Activated naive CD4-positive, alpha-beta T cell treated with anti-CD3 and anti-CD28 coated beads, Interleukin-2, amount 50 U/mL, for 24 hours (primary cell): ENCODE measurements at regions not wholly inside any gene's neighbourhood (a gene's known extent, or its start where the extent isn't known, plus 50 kb on each side); places are given as distances from the start of the nearest gene placed in this dataset.

Experiments used
- H3K27ac Mint-ChIP-seq: one replicate; pipeline ENCODE4 v1.8.0; 2021; ENCODE audit warnings: mild to moderate bottlenecking, mixed read lengths
- H3K27me3 Mint-ChIP-seq: one replicate; pipeline ENCODE4 v1.8.0; 2021; ENCODE audit warnings: mixed read lengths
- H3K36me3 Mint-ChIP-seq: one replicate; pipeline ENCODE4 v1.8.0; 2021; ENCODE audit warnings: mixed read lengths
- H3K4me1 Mint-ChIP-seq: one replicate; pipeline ENCODE4 v1.8.0; 2021; ENCODE audit warnings: mixed read lengths
- H3K4me3 Mint-ChIP-seq: one replicate; pipeline ENCODE4 v1.8.0; 2021; ENCODE audit warnings: mild to moderate bottlenecking, mixed read lengths
- H3K9me3 Mint-ChIP-seq: one replicate; pipeline ENCODE4 v1.8.0; 2021; ENCODE audit warnings: mixed read lengths

GRCh38 chr10:10519674-10520073 lies 498.0 kb upstream of the CELF2 start:
- no peaks in the 10 kb centered on the region for H3K9me3 Mint-ChIP-seq
- no peaks in the 10 kb centered on the region for H3K36me3 Mint-ChIP-seq
- no peak overlapping the region for H3K4me3 Mint-ChIP-seq
- H3K27ac Mint-ChIP-seq: no peak overlapping the region
- peaks cover 6% of the 10 kb centered on the region for H3K27me3 Mint-ChIP-seq
- H3K4me1 Mint-ChIP-seq: no peaks in the 10 kb centered on the region

GRCh38 chr10:10520491-10521385 lies 496.9 kb upstream of the CELF2 start:
- H3K9me3 Mint-ChIP-seq: no peaks in the 10 kb centered on the region
- H3K4me3 Mint-ChIP-seq: no peak overlapping the region
- peaks cover 6% of the 10 kb centered on the region for H3K27me3 Mint-ChIP-seq
- no peak overlapping the region for H3K27ac Mint-ChIP-seq
- no peaks in the 10 kb centered on the region for H3K36me3 Mint-ChIP-seq
- no peaks in the 10 kb centered on the region for H3K4me1 Mint-ChIP-seq

- H3K27me3 Mint-ChIP-seq: peaks cover 2% of the 10 kb centered on the region
- H3K4me3 Mint-ChIP-seq: no peak overlapping the region
- H3K9me3 Mint-ChIP-seq: no peaks in the 10 kb centered on the region
- no peaks in the 10 kb centered on the region for H3K36me3 Mint-ChIP-seq
- no peak overlapping the region for H3K27ac Mint-ChIP-seq
- H3K4me1 Mint-ChIP-seq: no peaks in the 10 kb centered on the region
Observed at GRCh38 chr10:10526846-10527245, 490.8 kb upstream of the CELF2 start.

- Mint-ChIP-seq H3K27me3 (peaks cover 4% of the 10 kb centered on the region), H3K4me3 (no peak overlapping the region), H3K36me3 (no peaks in the 10 kb centered on the region), H3K9me3 (no peaks in the 10 kb centered on the region), H3K27ac (no peak overlapping the region), H3K4me1 (no peaks in the 10 kb centered on the region)
Observed at GRCh38 chr10:10527861-10528562, 489.7 kb upstream of the CELF2 start.

- H3K9me3 Mint-ChIP-seq: no peaks in the 10 kb centered on the region
- H3K36me3 Mint-ChIP-seq: no peaks in the 10 kb centered on the region
- H3K27ac Mint-ChIP-seq: no peak overlapping the region
- peaks cover 5% of the 10 kb centered on the region for H3K27me3 Mint-ChIP-seq
- no peaks in the 10 kb centered on the region for H3K4me1 Mint-ChIP-seq
- no peak overlapping the region for H3K4me3 Mint-ChIP-seq
Observed at GRCh38 chr10:10528563-10528910, 489.1 kb upstream of the CELF2 start.

- Mint-ChIP-seq H3K4me3 (no peak overlapping the region), H3K27ac (no peak overlapping the region), H3K9me3 (no peaks in the 10 kb centered on the region), H3K27me3 (peaks cover 9% of the 10 kb centered on the region), H3K36me3 (no peaks in the 10 kb centered on the region), H3K4me1 (no peaks in the 10 kb centered on the region)
Observed at GRCh38 chr10:10530313-10530712, 487.4 kb upstream of the CELF2 start.

GRCh38 chr10:10532236-10532635 lies 485.4 kb upstream of the CELF2 start:
- H3K36me3 Mint-ChIP-seq: no peaks in the 10 kb centered on the region
- H3K27me3 Mint-ChIP-seq: peaks cover 11% of the 10 kb centered on the region
- no peaks in the 10 kb centered on the region for H3K9me3 Mint-ChIP-seq
- H3K27ac Mint-ChIP-seq: no peak overlapping the region
- H3K4me1 Mint-ChIP-seq: no peaks in the 10 kb centered on the region
- H3K4me3 Mint-ChIP-seq: no peak overlapping the region

GRCh38 chr10:10532826-10533225 lies 484.8 kb upstream of the CELF2 start:
- no peaks in the 10 kb centered on the region for H3K36me3 Mint-ChIP-seq
- no peak overlapping the region for H3K4me3 Mint-ChIP-seq
- H3K9me3 Mint-ChIP-seq: no peaks in the 10 kb centered on the region
- peaks cover 12% of the 10 kb centered on the region for H3K27me3 Mint-ChIP-seq
- H3K4me1 Mint-ChIP-seq: no peaks in the 10 kb centered on the region
- H3K27ac Mint-ChIP-seq: no peak overlapping the region

- H3K27ac Mint-ChIP-seq: no peak overlapping the region
- H3K9me3 Mint-ChIP-seq: no peaks in the 10 kb centered on the region
- no peaks in the 10 kb centered on the region for H3K4me1 Mint-ChIP-seq
- H3K27me3 Mint-ChIP-seq: peaks cover 12% of the 10 kb centered on the region
- no peaks in the 10 kb centered on the region for H3K36me3 Mint-ChIP-seq
- H3K4me3 Mint-ChIP-seq: no peak overlapping the region
Observed at GRCh38 chr10:10533437-10533836, 484.2 kb upstream of the CELF2 start.

- no peaks in the 10 kb centered on the region for H3K9me3 Mint-ChIP-seq
- H3K27me3 Mint-ChIP-seq: peaks cover 14% of the 10 kb centered on the region
- H3K27ac Mint-ChIP-seq: no peak overlapping the region
- H3K4me3 Mint-ChIP-seq: no peak overlapping the region
- no peaks in the 10 kb centered on the region for H3K36me3 Mint-ChIP-seq
- no peaks in the 10 kb centered on the region for H3K4me1 Mint-ChIP-seq
Observed at GRCh38 chr10:10538326-10538725, 479.3 kb upstream of the CELF2 start.

GRCh38 chr10:10540398-10540797 lies 477.3 kb upstream of the CELF2 start:
- H3K27me3 Mint-ChIP-seq: peaks cover 12% of the 10 kb centered on the region
- H3K9me3 Mint-ChIP-seq: no peaks in the 10 kb centered on the region
- no peak overlapping the region for H3K4me3 Mint-ChIP-seq
- H3K27ac Mint-ChIP-seq: no peak overlapping the region
- H3K36me3 Mint-ChIP-seq: no peaks in the 10 kb centered on the region
- no peaks in the 10 kb centered on the region for H3K4me1 Mint-ChIP-seq

GRCh38 chr10:10542477-10542876 lies 475.2 kb upstream of the CELF2 start:
- Mint-ChIP-seq H3K36me3 (no peaks in the 10 kb centered on the region), H3K27me3 (peaks cover 10% of the 10 kb centered on the region), H3K27ac (no peak overlapping the region)

GRCh38 chr10:10544890-10545289 lies 472.8 kb upstream of the CELF2 start:
- no peaks in the 10 kb centered on the region for H3K9me3 Mint-ChIP-seq

More at GRCh38 chr10:10542477-10542876, 475.2 kb upstream of the CELF2 start:
- H3K4me1 Mint-ChIP-seq: no peaks in the 10 kb centered on the region
- no peak overlapping the region for H3K4me3 Mint-ChIP-seq
- H3K9me3 Mint-ChIP-seq: no peaks in the 10 kb centered on the region

GRCh38 chr10:10545771-10546170 lies 471.9 kb upstream of the CELF2 start:
- Mint-ChIP-seq H3K27ac (no peak overlapping the region), H3K4me3 (no peak overlapping the region), H3K36me3 (no peaks in the 10 kb centered on the region)

More at GRCh38 chr10:10544890-10545289, 472.8 kb upstream of the CELF2 start:
- no peaks in the 10 kb centered on the region for H3K4me1 Mint-ChIP-seq
- H3K27ac Mint-ChIP-seq: no peak overlapping the region
- H3K27me3 Mint-ChIP-seq: peaks cover 9% of the 10 kb centered on the region
- no peak overlapping the region for H3K4me3 Mint-ChIP-seq
- H3K36me3 Mint-ChIP-seq: no peaks in the 10 kb centered on the region

GRCh38 chr10:10551596-10552301 lies 465.9 kb upstream of the CELF2 start:
- no peaks in the 10 kb centered on the region for H3K4me1 Mint-ChIP-seq
- no peaks in the 10 kb centered on the region for H3K36me3 Mint-ChIP-seq
- no peak overlapping the region for H3K27ac Mint-ChIP-seq
- H3K9me3 Mint-ChIP-seq: no peaks in the 10 kb centered on the region
- peaks cover 6% of the 10 kb centered on the region for H3K27me3 Mint-ChIP-seq
- no peak overlapping the region for H3K4me3 Mint-ChIP-seq

More at GRCh38 chr10:10545771-10546170, 471.9 kb upstream of the CELF2 start:
- Mint-ChIP-seq H3K4me1 (no peaks in the 10 kb centered on the region), H3K27me3 (peaks cover 9% of the 10 kb centered on the region), H3K9me3 (no peaks in the 10 kb centered on the region)

GRCh38 chr10:10552948-10553347 lies 464.7 kb upstream of the CELF2 start:
- no peaks in the 10 kb centered on the region for H3K9me3 Mint-ChIP-seq
- H3K27me3 Mint-ChIP-seq: peaks cover 6% of the 10 kb centered on the region
- no peak overlapping the region for H3K27ac Mint-ChIP-seq
- H3K36me3 Mint-ChIP-seq: no peaks in the 10 kb centered on the region
- no peaks in the 10 kb centered on the region for H3K4me1 Mint-ChIP-seq
- no peak overlapping the region for H3K4me3 Mint-ChIP-seq
